Stimulated activated CD8-positive, alpha-beta memory T cell treated with anti-CD3 and anti-CD28 coated beads, Interleukin-2, amount 100 ng/mL, for 48 hours (primary cell): ENCODE measurements at regions not wholly inside any gene's neighbourhood (a gene's known extent, or its start where the extent isn't known, plus 50 kb on each side); places are given as distances from the start of the nearest gene placed in this dataset.

Experiments used
- DNase-seq, 2 donors: peaks; one replicate each; pipeline ENCODE4 v3.0.0-alpha.2; 2020; ENCODE audit warnings: low read depth in 2 of 2

DNA sequence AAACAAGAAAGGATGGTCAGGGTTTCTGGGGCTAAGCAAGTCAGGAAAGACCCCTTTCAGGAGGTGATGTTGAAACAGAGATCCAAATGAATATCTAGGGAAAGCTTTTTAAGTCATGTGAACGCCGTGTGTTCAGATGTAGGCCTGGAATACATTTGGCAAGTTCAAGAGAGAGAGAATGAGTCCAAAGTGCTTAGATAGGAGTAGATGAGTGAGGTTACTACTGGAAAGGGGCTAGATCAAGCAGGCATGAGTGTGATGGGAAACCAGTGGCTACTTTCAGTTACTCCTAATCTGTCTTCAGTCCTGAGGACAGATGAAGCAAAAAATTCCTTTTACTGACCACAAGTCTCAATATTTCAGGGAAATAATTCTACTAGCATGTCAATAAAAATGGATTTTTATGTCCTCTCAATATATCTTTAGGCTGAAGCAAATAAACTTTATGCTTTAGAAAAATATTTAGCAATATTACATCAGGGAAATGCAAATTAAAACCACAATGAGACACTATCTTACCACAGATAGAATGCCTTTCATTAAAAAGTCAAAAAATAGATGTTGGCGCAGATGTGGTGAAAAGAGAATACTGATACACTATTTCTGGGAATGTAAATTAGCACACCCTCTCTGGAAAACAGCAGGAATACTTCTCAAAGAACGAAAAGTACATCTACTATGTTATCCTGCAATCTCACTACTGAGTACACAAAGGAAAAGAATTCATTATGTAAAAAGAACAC, 1085.0 kb upstream of the TENM4 start:
- DNase-seq = no peak

DNA sequence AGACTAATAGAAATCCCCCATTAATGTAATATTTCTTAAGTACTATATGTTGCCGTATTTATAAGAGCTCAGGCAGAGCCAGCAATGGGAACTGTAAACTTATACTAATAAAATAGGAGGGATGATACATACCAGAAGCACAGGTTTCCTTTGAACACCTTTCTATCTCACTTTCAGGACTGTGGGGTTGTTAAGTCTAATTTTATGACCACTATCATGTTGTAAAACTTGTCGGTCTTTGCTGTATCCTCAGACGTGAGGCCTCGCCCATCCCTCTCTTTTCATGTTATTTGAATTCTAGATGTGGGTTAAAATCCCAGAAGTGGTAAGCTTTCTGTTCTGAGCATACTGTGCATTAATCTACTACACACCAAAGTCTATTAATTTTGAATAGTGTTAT, 1083.5 kb upstream of the TENM4 start:
- no peak for DNase-seq

DNA sequence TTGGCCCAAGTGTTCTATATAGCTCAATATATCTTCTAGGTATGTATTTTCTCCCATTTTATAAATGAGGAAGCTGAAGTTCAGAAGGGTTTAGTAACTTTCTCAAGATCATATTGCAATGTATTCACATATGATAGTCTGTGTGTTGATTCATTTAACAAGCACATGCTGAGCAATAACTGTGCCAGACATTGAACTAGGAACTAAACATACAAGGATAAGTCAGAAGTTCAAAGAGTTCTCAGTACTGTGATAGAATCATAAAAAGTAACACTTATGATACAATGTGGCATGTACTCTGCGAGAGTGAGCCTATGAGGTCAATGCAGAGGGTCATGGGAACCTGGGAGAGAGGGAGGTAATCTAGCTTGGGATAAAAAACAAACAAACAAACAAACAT, 1082.2 kb upstream of the TENM4 start:
- no peak for DNase-seq

DNA sequence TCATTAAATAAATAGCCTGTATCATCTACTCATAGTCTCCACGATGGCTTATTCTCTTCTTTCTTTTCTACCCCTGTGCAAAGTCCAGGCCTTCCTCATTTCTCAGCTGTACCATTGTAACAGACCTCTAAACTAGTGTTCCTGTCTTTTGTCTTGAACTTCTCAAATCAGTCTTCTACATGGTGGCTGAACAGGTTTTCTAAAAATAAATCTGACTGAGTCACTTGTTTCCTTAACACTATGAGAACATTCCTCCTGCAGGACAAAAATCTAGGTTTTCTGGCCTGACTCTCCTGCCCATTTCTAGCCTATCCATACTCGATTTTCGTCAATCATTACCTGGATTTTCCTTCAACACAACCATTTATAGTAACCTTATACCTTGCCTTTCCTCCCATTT, 1080.8 kb upstream of the TENM4 start:
- DNase-seq = no peak

DNA sequence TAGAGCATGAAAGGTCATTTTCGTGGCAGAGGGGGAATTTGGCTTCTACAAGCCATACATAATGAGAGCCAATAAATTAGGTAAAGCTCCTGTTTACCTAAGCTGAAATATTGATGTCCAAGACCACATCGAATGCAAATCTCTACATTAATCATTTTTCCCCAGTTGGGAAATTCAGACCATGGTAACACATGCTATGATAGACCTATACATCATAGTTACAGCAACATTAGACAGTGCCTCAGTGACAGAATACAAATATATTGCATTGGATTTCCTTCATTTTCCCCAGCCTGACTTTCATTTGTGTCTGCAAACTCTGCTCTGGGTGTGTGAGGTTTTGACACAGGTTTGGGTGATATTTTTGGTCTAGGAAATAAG, 1079.7 kb upstream of the TENM4 start:
- DNase-seq = no peak

DNA sequence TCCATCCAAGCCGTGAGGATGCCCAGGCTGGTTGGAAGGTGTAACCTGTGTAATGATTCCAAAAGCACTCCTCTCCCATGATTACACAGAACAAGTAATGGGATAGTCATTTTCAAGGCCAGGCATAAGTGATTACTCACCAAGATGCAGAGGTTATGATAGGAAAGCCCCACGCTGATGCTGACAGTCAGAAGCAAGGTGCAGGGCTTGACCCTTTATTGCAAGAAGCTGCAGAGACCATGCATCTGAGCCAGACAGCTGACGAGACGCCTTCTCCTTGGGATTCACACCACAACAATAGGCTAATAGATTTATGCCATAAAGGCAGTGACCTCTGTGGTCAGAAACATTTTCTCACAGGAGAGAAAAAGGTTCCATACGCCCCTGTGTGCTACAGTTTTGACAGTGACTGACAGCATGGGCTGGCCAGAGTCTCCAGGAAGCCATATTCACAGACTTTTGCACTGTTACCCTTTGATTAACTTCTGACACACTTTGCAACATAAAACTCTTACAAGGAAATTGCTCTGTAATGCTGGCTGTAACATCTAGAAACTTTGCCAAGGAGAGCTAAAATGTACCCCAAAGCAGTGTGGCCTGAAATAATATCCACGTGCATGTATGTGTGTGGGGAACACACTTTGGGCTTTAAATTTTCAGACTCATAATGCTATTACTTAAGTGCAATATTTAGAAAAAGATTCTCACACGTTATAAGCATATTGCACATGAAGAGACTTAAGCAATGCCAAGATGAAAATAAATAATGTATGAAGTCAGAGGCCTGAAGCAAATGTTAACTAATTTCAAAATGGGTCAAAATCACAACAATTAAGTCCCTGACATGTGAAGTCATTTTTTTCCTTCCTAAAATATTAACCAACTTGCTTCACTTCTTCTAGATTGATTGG, 1079.0 kb upstream of the TENM4 start:
- no peak for DNase-seq

DNA sequence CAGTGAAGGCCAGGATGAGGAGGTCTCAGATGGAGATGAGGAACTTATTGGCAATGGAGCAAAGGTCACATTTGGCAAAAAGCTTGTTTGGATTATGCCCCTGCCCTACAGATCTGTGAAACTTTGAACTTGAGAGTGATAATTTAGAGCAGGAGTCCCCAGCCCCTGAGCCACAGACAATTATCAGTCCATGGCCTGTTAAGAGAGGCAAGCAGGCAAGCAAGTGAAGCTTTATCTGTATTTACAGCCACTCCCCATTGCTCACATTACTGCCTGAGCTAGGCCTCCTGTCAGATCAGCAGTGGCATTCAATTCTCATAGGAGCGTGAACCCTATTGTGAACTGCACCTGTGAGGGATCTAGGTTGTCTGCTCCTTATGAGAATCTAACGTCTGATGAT, 1076.9 kb upstream of the TENM4 start:
- no peak for DNase-seq

DNA sequence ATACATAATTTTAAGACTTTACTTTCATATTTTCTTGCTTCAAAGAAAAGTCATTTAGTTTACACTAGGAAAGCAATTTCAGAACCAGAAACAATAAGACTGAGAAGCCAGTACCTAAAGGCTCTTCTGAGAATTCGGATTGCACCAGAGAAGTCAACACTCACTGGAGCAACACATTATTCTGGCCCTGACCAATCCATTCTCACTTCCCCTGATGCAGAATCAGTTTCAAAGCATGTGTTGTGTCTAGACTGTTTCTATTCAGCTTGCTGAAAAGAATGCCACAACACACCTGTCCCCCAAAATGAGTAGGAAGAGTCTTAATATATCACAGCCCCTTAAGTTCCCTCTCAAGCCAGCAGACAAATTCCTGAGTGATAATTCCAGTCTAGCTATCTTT, 1074.3 kb upstream of the TENM4 start:
- DNase-seq = no peak

DNA sequence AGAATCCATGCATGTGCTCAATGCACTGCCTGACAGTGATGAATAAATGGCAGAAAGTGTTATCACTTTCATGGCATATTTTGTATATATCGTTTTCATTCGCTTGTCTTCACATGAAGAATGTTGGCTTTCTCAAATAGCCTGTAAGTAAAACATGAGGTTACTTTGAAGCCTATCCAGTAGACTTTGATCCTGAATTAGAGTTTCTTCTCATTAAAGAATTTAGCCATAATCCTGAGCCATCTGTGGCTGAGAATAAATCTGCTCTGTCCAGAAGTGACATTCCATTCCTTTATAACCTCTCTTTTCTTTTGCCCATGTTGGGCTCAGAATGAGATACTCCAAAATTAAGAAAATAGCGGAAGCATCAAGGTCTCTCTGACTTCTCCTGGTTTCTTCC, 1071.7 kb upstream of the TENM4 start:
- no peak for DNase-seq

DNA sequence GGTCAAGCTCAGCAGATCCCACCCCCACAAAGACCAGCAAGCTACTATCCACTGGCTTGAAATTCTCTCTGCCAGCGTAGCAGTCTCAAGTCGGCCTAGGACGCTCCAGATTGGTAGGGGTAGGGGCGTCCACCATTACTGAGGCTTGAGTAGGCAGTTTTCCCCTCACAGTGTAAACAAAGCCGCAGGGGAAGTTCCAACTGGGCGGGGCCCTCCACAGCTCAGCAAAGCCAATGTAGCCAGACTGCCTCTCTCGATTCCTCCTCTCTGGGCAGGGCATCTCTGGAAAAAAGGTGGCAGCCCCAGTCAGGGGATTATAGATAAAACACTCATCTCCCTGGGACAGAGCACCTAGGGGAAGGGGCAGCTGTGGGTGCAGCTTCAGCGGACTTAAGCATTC, 1064.9 kb upstream of the TENM4 start:
- DNase-seq = no peak

DNA sequence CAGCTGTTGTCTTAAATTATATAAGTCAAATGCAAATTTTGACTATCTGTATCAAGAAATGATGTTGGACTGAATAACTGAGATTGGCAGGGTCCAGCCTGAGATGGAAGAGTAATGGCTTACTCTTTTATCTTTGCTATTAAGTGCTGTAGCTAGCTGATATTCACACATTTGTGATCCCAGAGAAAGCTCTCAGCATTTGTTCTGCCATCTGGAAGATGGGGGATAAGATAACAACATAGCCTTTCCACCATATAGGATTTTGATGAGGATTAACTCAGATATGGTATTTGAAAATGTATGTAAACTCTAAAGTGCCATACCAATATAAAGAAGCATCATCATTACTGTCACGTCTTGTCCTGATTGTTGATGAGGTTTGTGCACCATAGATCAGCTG, 1063.2 kb upstream of the TENM4 start:
- DNase-seq = no peak

DNA sequence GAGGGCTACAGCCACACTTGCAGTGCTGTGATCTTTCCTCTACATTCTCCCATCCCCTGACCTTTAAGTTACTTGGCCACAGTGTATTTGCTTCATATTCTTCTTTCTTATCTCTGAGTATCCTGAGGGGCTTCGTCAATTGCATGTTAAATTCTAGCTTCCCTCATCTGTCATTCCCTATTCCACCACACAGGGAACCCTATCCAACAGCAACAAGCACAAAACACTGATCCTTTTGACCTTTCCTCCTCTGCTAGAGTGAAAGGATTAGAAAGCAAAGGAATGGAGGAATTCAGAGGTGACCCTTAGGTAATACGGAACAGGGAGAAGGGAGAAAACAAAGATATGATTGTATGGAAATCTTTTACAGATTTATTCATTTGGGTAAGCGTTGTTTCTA, 1061.7 kb upstream of the TENM4 start:
- DNase-seq = no peak

DNA sequence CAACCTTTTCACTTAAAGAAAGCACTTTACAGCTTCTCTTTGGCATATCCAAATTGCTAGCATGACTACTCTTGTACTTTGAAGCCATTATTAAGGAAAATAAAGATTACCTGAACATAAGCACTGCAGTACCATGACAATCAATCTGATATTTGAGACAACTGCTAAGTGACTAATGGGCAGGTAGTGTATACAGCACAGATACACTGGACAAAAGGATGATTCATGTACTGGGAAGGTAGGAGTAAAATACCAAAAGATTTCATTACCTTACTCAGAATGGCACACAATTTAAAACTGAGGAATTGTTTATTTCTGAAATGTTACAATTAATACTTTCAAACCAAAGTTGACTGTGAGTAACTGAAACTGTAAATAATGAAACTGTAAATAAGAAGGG, 1054.3 kb upstream of the TENM4 start:
- DNase-seq = no peak

DNA sequence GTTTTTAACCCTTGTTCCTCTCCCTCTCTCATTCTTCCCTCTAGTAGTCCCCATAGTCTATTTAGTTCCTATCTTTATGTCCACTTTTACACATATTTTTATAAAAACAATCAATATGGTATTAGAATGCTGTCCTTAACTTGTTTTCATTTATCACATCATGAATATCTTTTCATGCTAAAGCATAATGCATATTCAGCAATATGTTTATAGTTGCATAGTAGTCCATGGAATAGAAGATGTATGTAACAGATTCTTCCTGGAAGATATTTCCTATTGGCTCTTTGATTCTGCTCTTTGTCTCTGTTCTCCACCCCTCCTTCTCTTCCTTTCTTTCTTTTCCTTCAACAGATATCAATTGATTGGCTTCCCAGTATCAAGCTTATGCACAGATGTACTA, 1047.1 kb upstream of the TENM4 start:
- DNase-seq = no peak

DNA sequence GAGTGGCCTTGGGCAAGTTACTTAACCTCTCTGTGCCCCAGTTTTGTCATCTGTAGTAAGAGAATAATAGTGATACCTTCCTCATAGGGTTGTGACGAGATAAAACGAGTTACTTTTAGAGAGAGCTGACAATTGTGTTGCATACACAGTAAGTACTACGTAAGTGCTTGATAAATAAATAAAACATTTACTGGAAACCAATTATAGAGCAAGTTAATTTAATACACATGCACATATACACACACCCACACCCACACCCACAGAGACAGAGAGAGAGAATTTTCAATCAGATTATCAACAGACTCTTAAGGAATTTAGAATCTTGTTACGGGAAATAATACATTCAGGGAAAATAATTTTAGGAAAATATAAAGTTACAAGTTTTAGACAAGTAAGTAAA, 1045.8 kb upstream of the TENM4 start:
- no peak for DNase-seq

DNA sequence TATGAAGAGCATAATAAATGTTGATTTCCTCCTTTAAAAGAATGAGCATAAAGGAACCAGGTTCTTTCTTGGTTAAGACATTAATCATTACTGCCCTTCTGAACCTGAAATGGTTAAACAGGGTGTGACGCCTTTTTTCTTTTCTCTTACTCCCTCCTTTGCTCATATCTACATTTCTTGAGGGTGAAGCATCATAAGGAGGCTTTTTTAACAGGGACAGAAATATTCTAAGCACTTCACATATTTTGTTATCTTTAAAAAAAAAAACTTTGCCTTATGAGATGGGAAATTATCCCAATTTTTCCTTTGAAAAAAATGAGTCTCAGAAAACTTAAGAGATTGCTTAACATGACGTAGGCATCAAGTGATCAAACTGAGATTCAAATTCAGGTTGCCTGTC, 1036.3 kb upstream of the TENM4 start:
- no peak for DNase-seq

DNA sequence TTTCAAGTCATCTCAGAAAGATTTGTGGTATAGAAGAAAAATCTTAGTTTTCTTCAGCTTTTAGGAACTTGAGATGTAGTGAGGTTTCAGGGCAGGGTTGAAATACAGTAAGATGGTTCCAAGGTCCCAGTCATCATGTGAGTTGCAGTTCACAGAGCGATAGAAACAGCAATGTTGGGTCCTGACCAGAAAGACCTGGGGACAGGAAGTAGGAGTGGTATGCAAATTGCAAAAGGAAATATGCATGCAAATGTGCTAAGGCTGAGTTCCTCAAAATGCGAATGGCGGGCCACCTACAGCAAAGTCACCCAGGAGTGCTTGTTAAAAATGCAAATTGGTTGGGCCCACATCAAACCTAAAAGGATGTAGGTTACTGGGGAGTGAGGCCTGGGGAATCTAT, 1032.7 kb upstream of the TENM4 start:
- no peak for DNase-seq

DNA sequence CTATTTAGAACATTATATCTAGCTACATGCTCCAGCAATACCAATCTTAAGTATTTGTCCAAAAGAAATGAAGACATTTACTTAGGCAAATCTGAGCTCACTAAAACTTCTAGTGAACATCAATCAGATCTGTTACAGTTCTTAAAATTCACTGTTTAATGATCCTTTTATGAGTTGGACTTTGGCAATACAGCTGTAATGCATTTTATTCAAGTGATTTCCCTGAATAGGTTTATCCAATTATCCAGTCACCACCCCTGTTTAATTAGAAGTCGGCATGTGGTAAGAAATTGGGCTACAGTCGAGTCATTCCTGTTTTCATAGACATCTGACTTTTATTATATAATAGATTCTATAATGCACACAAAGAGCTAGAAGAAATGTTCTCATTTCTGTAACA, 1029.0 kb upstream of the TENM4 start:
- no peak for DNase-seq

DNA sequence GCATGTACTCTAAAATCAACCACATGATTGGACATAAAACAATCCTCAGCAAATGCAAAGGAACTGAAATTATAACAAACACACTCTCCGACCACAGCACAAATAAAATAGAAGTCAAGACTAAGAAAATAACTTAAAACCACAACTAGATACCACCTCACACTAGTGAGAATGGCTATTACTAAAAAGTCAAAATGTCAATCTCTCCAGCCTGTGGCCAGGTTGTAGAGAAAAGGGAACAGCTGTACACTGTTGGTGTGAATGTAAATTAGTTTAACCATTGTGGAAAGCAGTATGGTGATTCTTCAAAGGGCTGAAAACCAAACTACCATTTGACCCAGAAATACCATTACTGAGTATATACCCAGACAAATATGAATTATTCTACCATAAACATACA, 1025.7 kb upstream of the TENM4 start:
- no peak for DNase-seq

DNA sequence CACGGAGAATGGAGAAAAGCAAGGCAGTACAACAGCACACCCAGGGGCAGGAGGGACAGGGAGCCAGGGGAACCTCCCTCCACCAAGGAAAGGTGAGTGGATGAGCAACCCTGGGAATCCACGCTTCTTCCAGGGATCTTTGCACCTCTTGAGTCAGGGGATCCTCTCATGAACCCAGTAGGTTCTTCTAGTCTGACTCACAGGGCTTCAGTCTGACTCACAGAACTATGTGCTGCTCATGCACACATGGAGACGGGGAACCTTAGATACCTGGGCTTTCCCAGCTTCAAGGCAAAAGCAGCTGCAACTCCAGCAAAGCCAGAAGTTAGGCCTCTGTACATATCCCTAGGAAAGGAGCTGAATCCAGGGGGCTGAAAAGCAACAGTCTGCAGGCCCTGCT, 1021.4 kb upstream of the TENM4 start:
- DNase-seq = no peak

DNA sequence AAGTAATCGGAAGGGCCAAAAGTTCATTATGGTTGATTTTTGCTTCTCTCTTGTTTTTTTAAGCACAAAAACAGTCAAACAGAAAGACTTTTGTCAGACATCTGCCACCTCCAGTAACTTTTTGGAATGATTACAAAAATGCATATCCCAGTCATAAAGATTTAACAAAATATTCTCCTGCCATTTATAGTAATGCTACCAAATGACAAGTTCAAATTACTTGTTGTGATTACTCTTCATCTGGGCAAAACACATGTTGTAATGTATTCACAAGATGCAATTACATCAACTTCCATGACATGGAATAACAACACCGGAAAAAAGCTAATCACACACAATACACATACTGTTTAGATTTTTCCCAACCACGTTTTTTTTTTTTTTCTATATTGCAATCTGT, 1017.5 kb upstream of the TENM4 start:
- no peak for DNase-seq

DNA sequence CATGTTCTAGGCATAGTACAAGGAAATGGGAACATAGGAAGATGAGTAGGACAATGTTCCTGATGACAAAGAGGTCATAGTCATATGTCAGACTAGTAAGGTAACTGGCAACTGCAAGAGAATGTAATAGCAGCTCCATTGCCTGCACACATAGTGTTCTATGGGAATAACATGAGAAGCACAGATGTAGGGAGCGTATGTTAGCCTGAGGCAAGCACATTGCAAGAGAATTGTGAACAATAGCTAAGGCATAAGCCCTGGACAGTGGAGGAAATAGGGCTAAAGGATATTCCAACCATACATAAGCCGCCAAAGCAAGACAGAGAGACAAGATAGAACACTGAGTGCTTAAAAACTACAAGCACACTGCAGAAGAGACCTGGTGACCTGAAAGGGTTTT, 1017.0 kb upstream of the TENM4 start:
- no peak for DNase-seq

DNA sequence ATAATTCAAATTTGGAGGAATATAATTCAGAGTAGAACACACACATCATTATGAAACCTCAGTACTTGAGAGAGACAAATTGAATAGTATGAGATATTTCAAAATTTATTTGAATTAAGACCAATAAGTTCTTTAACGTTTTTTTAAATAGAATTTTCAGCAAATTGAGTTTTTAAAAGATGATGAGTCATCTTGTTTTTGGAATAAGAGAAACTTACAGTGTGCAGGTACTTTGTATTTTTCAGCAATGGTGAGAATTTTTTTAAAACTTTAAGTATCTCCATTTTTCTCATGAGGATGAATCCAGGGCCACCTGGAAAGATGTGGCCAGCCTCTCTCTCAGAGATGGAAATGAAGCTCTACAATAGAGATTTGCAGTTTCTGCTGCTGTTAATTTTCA, 1015.0 kb upstream of the TENM4 start:
- DNase-seq = no peak
